HCT116 (cell line): ENCODE measurements at regions not wholly inside any gene's neighbourhood (a gene's known extent, or its start where the extent isn't known, plus 50 kb on each side); places are given as distances from the start of the nearest gene placed in this dataset.

Experiments
- CEBPB ChIP-seq: IDR thresholded peaks from 2 replicates; pipeline ENCODE4 v1.6.1; 2012; ENCODE audit warnings: low read depth
- EGR1 ChIP-seq: IDR thresholded peaks from 2 replicates; pipeline ENCODE4 v1.6.1; 2012; ENCODE audit warnings: low read depth
- EZH2 ChIP-seq: fragments of 200-600 bp; sonication (generic); IDR thresholded peaks from 2 replicates; pipeline ENCODE4 v1.6.1; 2017; ENCODE audit warnings: antibody characterized with exemption, mixed run types
- EZH2phosphoT487 ChIP-seq: fragments of 200-600 bp; IDR thresholded peaks from 2 replicates; pipeline ENCODE4 v1.6.1; 2018; ENCODE audit warnings: antibody characterized with exemption, borderline replicate concordance
- JUND ChIP-seq: IDR thresholded peaks from 2 replicates; pipeline ENCODE4 v1.6.1; 2012
- MAX ChIP-seq: IDR thresholded peaks from 2 replicates; pipeline ENCODE4 v1.6.1; 2012
- POLR2A ChIP-seq: IDR thresholded peaks from 2 replicates; pipeline ENCODE4 v1.7.0; 2011; ENCODE audit warnings: borderline replicate concordance; ENCODE audit not compliant: insufficient read depth, insufficient read length; ENCODE audit errors: extremely low read depth
- POLR2AphosphoS5 ChIP-seq: IDR thresholded peaks from 2 replicates; pipeline ENCODE4 v1.6.1; 2011; ENCODE audit warnings: mild to moderate bottlenecking, low read depth, low read length, moderate library complexity
- RAD21 ChIP-seq: IDR thresholded peaks from 2 replicates; pipeline ENCODE4 v1.6.1; 2012; ENCODE audit warnings: low read depth, mild to moderate bottlenecking
- SIN3A ChIP-seq: IDR thresholded peaks from 2 replicates; pipeline ENCODE4 v1.6.1; 2012; ENCODE audit warnings: low read depth
- TCF7L2 ChIP-seq: IDR thresholded peaks from 2 replicates; pipeline ENCODE4 v1.7.0; 2011; ENCODE audit warnings: borderline replicate concordance, inconsistent platforms; ENCODE audit not compliant: insufficient read depth, insufficient read length; ENCODE audit errors: extremely low read depth
- TF ChIP-seq, protein P1 (sequence below), 3 experiments: fragments of 200-600 bp in 1 of 3; sonication (generic) in 1 of 3; IDR thresholded peaks in 2 of 3; conservative IDR thresholded peaks in 1 of 3; 2 replicates each; pipeline ENCODE4 v1.5.1; 2012 to 2017; ENCODE audit warnings: low read depth in 2 of 3, low read length in 2 of 3, antibody characterized with exemption in 1 of 3, borderline replicate concordance in 1 of 3, control low read depth in 1 of 3, mild to moderate bottlenecking in 1 of 3, mixed read lengths in 1 of 3, mixed run types in 1 of 3, moderate library complexity in 1 of 3; ENCODE audit not compliant: insufficient read depth in 1 of 3
- TF ChIP-seq, protein P2 (sequence below): IDR thresholded peaks from 2 replicates; pipeline ENCODE4 v1.6.1; 2012; ENCODE audit warnings: low read depth
- TF ChIP-seq, protein P3 (sequence below): IDR thresholded peaks from 2 replicates; pipeline ENCODE4 v1.6.1; 2012

- no peak for TF ChIP-seq POLR2A
- TF ChIP-seq, protein P1, sequence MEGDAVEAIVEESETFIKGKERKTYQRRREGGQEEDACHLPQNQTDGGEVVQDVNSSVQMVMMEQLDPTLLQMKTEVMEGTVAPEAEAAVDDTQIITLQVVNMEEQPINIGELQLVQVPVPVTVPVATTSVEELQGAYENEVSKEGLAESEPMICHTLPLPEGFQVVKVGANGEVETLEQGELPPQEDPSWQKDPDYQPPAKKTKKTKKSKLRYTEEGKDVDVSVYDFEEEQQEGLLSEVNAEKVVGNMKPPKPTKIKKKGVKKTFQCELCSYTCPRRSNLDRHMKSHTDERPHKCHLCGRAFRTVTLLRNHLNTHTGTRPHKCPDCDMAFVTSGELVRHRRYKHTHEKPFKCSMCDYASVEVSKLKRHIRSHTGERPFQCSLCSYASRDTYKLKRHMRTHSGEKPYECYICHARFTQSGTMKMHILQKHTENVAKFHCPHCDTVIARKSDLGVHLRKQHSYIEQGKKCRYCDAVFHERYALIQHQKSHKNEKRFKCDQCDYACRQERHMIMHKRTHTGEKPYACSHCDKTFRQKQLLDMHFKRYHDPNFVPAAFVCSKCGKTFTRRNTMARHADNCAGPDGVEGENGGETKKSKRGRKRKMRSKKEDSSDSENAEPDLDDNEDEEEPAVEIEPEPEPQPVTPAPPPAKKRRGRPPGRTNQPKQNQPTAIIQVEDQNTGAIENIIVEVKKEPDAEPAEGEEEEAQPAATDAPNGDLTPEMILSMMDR (IDR thresholded peaks at IDR 0.05 in 2 of 3, conservative IDR thresholded peaks at IDR 0.05 in 1 of 3; ENCODE audit: borderline replicate concordance in 1 of 3, insufficient read depth in 1 of 3, low read depth in 2 of 3, low read length in 2 of 3): no peak
- TF ChIP-seq, protein P2, sequence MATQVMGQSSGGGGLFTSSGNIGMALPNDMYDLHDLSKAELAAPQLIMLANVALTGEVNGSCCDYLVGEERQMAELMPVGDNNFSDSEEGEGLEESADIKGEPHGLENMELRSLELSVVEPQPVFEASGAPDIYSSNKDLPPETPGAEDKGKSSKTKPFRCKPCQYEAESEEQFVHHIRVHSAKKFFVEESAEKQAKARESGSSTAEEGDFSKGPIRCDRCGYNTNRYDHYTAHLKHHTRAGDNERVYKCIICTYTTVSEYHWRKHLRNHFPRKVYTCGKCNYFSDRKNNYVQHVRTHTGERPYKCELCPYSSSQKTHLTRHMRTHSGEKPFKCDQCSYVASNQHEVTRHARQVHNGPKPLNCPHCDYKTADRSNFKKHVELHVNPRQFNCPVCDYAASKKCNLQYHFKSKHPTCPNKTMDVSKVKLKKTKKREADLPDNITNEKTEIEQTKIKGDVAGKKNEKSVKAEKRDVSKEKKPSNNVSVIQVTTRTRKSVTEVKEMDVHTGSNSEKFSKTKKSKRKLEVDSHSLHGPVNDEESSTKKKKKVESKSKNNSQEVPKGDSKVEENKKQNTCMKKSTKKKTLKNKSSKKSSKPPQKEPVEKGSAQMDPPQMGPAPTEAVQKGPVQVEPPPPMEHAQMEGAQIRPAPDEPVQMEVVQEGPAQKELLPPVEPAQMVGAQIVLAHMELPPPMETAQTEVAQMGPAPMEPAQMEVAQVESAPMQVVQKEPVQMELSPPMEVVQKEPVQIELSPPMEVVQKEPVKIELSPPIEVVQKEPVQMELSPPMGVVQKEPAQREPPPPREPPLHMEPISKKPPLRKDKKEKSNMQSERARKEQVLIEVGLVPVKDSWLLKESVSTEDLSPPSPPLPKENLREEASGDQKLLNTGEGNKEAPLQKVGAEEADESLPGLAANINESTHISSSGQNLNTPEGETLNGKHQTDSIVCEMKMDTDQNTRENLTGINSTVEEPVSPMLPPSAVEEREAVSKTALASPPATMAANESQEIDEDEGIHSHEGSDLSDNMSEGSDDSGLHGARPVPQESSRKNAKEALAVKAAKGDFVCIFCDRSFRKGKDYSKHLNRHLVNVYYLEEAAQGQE: no peak
- TF ChIP-seq EZH2: no peak
- TF ChIP-seq RAD21: no peak
- no peak for TF ChIP-seq TCF7L2
- TF ChIP-seq JUND: no peak
- TF ChIP-seq SIN3A: no peak
- no peak for TF ChIP-seq EZH2phosphoT487
- TF ChIP-seq MAX: no peak
- no peak for TF ChIP-seq EGR1
- TF ChIP-seq, protein P3, sequence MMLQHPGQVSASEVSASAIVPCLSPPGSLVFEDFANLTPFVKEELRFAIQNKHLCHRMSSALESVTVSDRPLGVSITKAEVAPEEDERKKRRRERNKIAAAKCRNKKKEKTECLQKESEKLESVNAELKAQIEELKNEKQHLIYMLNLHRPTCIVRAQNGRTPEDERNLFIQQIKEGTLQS: no peak
- no peak for TF ChIP-seq POLR2AphosphoS5
- no peak for TF ChIP-seq CEBPB
Observed at GRCh38 chr4:177057186-177057585, 252.5 kb upstream of the NEIL3 start.
